ENCODE measurements at regions not wholly inside any gene's neighbourhood (a gene's known extent, or its start where the extent isn't known, plus 50 kb on each side); places are given as distances from the start of the nearest gene placed in this dataset.

GRCh38 chr2:2800001-2800400 lies 468.9 kb upstream of the MYT1L start:
- DNase-seq, result no peak
- Histone ChIP-seq H3K18ac (ENCODE audit: low read depth, low read length) (no peak overlapping the region), H2AFZ (replicated peaks; ENCODE audit: low read length, poor library complexity) (no peak overlapping the region), H2BK20ac (ENCODE audit: low read depth, low read length) (no peak overlapping the region), H2BK120ac (ENCODE audit: low read depth, low read length) (no peak overlapping the region), H3K14ac (replicated peaks; ENCODE audit: low read depth, low read length) (no peak overlapping the region), H3K23ac (ENCODE audit: low read depth, low read length) (no peak overlapping the region), H3K4me1 (ENCODE audit: control insufficient read depth, insufficient read depth, low read length) (no peaks in the 10 kb centered on the region), H4K91ac (ENCODE audit: insufficient read depth, low read depth, low read length) (no peak overlapping the region), H2AK5ac (ENCODE audit: low read depth, low read length) (no peak overlapping the region), H2AK9ac (replicated peaks; ENCODE audit: low read depth, low read length, poor library complexity) (no peak overlapping the region), H4K8ac (ENCODE audit: low read depth in 2 of 2, low read length in 2 of 2) (no peak overlapping the region), H3K36me3 (ENCODE audit: control insufficient read depth, insufficient read depth, low read length) (no peaks in the 10 kb centered on the region), H2BK5ac (ENCODE audit: low read depth, low read length, poor library complexity, severe bottlenecking) (no peak overlapping the region), H3K4ac (ENCODE audit: low read depth, low read length) (no peak overlapping the region), H3K56ac (ENCODE audit: extremely low read depth, insufficient read depth, low read length) (no peak overlapping the region), H3K9ac (ENCODE audit: low read depth, low read length) (no peak overlapping the region), H3K9me1 (ENCODE audit: insufficient read depth, low read length) (no peaks in the 10 kb centered on the region), H3K79me1 (ENCODE audit: low read depth in 1 of 2, low read length in 2 of 2) (no peaks in the 10 kb centered on the region), H3K27me3 (ENCODE audit: control insufficient read depth, insufficient read depth, low read length) (no peaks in the 10 kb centered on the region), H4K5ac (ENCODE audit: low read depth, low read length) (no peak overlapping the region), H3K27ac (ENCODE audit: insufficient read depth, low read length) (no peak overlapping the region), H3K4me2 (ENCODE audit: low read depth, low read length) (no peak overlapping the region), H3K4me3 (ENCODE audit: insufficient read depth, low read depth, low read length) (no peak overlapping the region), H4K20me1 (ENCODE audit: insufficient read depth, low read length) (no peaks in the 10 kb centered on the region), H3K9me3 (ENCODE audit: control insufficient read depth, insufficient read depth, low read length) (peaks cover 34% of the 10 kb centered on the region), H2BK15ac (ENCODE audit: low read depth, low read length) (no peak overlapping the region)
- dilution Hi-C loops (cut with HindIII; ENCODE audit: low sequenced_read_pairs, unreplicated experiment) (no loop called here), in situ Hi-C loops (cut with MboI; ENCODE audit: low sequenced_read_pairs) (no loop called here), intact Hi-C loops (cut with micrococcal nuclease) (no loop called here)
- no peak for ATAC-seq (ENCODE audit: low read depth)
- ChIA-PET POLR2A (ENCODE audit: unreplicated experiment) (no interaction called here), CTCF (interaction anchor here (0.5 kb wide), 1 partner anchor 189 kb away, joined by 4 read pairs; no protein-coding TSS in a partner anchor)
- WGBS, 2 experiments (ENCODE audit: extremely low coverage in 2 of 2, insufficient read length in 1 of 2), result no CpG with 5 or more reads among the region's 1 CpG
- no peak for TF ChIP-seq USF2 (IDR thresholded peaks at IDR 0.05; ENCODE audit: low read depth, low read length)
- no peak for TF ChIP-seq MAFK (IDR thresholded peaks at IDR 0.05; ENCODE audit: low read depth, low read length)
- TF ChIP-seq MXI1 (IDR thresholded peaks at IDR 0.05; ENCODE audit: borderline replicate concordance, low read depth, low read length), result no peak
- no peak for TF ChIP-seq NFE2L2 (IDR thresholded peaks at IDR 0.05; ENCODE audit: low read depth, low read length)
- no peak for TF ChIP-seq FOS (IDR thresholded peaks at IDR 0.05; ENCODE audit: low read depth, low read length)
- no peak for TF ChIP-seq BHLHE40 (IDR thresholded peaks at IDR 0.05; ENCODE audit: low read depth, low read length)
- TF ChIP-seq, protein P1, sequence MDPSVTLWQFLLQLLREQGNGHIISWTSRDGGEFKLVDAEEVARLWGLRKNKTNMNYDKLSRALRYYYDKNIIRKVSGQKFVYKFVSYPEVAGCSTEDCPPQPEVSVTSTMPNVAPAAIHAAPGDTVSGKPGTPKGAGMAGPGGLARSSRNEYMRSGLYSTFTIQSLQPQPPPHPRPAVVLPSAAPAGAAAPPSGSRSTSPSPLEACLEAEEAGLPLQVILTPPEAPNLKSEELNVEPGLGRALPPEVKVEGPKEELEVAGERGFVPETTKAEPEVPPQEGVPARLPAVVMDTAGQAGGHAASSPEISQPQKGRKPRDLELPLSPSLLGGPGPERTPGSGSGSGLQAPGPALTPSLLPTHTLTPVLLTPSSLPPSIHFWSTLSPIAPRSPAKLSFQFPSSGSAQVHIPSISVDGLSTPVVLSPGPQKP (IDR thresholded peaks at IDR 0.05; ENCODE audit: borderline replicate concordance, low read depth, low read length), result no peak
- TF ChIP-seq RFX5 (IDR thresholded peaks at IDR 0.05; ENCODE audit: low read depth, low read length), result no peak
- no peak for TF ChIP-seq CTCF (conservative IDR thresholded peaks at IDR 0.05; ENCODE audit: low read depth, low read length)
- no peak for TF ChIP-seq POLR2A (IDR thresholded peaks at IDR 0.05; ENCODE audit: low read depth, low read length)
- no peak for TF ChIP-seq RAD21 (IDR thresholded peaks at IDR 0.05; ENCODE audit: low read length)
- no peak for TF ChIP-seq CEBPB (IDR thresholded peaks at IDR 0.05; ENCODE audit: low read depth, low read length)
- no peak for TF ChIP-seq CHD1 (IDR thresholded peaks at IDR 0.05; ENCODE audit: low read depth, low read length)
- no peak for TF ChIP-seq MAZ (IDR thresholded peaks at IDR 0.05; ENCODE audit: borderline replicate concordance, low read depth, low read length)
- TF ChIP-seq RCOR1 (IDR thresholded peaks at IDR 0.05; ENCODE audit: insufficient replicate concordance, low read length), result no peak
- TF ChIP-seq SMC3 (IDR thresholded peaks at IDR 0.05; ENCODE audit: low read depth, low read length), result no peak
- BruUV-seq (replicated peaks), result no TSS peak
